H1 (cell line): ENCODE measurements at regions not wholly inside any gene's neighbourhood (a gene's known extent, or its start where the extent isn't known, plus 50 kb on each side); places are given as distances from the start of the nearest gene placed in this dataset.

Source experiments
- CTCF ChIP-seq, 3 experiments: IDR thresholded peaks; 1 replicate in 2 of 3; 2 replicates in 1 of 3; pipeline versions ENCODE4 v1.5.1 to v1.6.1; 2011; ENCODE audit warnings: low read length in 3 of 3, mild to moderate bottlenecking in 3 of 3, inconsistent platforms in 2 of 3, low read depth in 1 of 3, moderate library complexity in 1 of 3; ENCODE audit not compliant: insufficient read depth in 1 of 3; ENCODE audit errors: control extremely low read depth in 1 of 3
- E2F6 ChIP-seq: IDR thresholded peaks from 2 replicates; pipeline ENCODE4 v1.6.1; 2012; ENCODE audit warnings: inconsistent platforms
- EZH2 ChIP-seq: fragments of 200-600 bp; sonication (generic); IDR thresholded peaks from 2 replicates; pipeline ENCODE4 v1.7.1; 2012; ENCODE audit warnings: low read depth, mild to moderate bottlenecking, moderate library complexity, low read length, inconsistent platforms; ENCODE audit not compliant: severe bottlenecking
- KDM1A ChIP-seq: fragments of 200-600, 300-600 bp; sonication (generic); IDR thresholded peaks from 2 replicates; pipeline ENCODE4 v1.7.1; 2016; ENCODE audit warnings: mild to moderate bottlenecking, low read length, borderline replicate concordance
- MAX ChIP-seq: IDR thresholded peaks from 2 replicates; pipeline ENCODE4 v1.6.1; 2012; ENCODE audit warnings: inconsistent platforms
- NRF1 ChIP-seq: IDR thresholded peaks from 2 replicates; pipeline ENCODE4 v1.6.1; 2011; ENCODE audit warnings: mild to moderate bottlenecking, low read depth, low read length, improper control_type of control experiment
- POLR2A ChIP-seq, 2 experiments: IDR thresholded peaks; 1 replicate in 1 of 2; 2 replicates in 1 of 2; pipeline ENCODE4 v1.6.1; 2011; ENCODE audit warnings: low read depth in 2 of 2, low read length in 2 of 2, mild to moderate bottlenecking in 2 of 2; ENCODE audit errors: control extremely low read depth in 1 of 2
- RXRA ChIP-seq: IDR thresholded peaks from 2 replicates; pipeline ENCODE4 v1.6.1; 2011; ENCODE audit warnings: low read depth, mild to moderate bottlenecking, low read length, moderate library complexity; ENCODE audit not compliant: insufficient read depth
- SRF ChIP-seq: IDR thresholded peaks from 2 replicates; pipeline ENCODE4 v1.6.1; 2011; ENCODE audit warnings: mild to moderate bottlenecking, low read depth, low read length, moderate library complexity
- ZNF274 ChIP-seq: IDR thresholded peaks from 2 replicates; pipeline ENCODE4 v1.7.0; 2012; ENCODE audit warnings: low read length, borderline replicate concordance; ENCODE audit errors: extremely low read depth

GRCh38 chr2:160790738-160791137, 297.1 kb upstream of the RBMS1 start:
- TF ChIP-seq ZNF274 (no peak), SRF (no peak), NRF1 (no peak), KDM1A (no peak), POLR2A (IDR thresholded peaks at IDR 0.05; ENCODE audit: control extremely low read depth in 1 of 2, low read depth in 2 of 2, low read length in 2 of 2) (no peak), RXRA (no peak), CTCF (IDR thresholded peaks at IDR 0.05; ENCODE audit: control extremely low read depth in 1 of 3, insufficient read depth in 1 of 3, low read depth in 1 of 3, low read length in 3 of 3) (no peak), MAX (no peak), EZH2 (no peak), E2F6 (no peak)
